Astrocyte (in vitro differentiated cells and primary cell): ENCODE measurements at regions not wholly inside any gene's neighbourhood (a gene's known extent, or its start where the extent isn't known, plus 50 kb on each side); places are given as distances from the start of the nearest gene placed in this dataset.

Source experiments
- DNase-seq: peaks from one replicate; pipeline ENCODE4 v3.0.0-alpha.2; 2010; ENCODE audit warnings: low read depth
- FAIRE-seq: peaks from 2 replicates; lab custom pipeline; 2011; peaks lifted over from hg19 to GRCh38; lab: Jason Lieb, UNC
- H2AFZ ChIP-seq: 2 replicates; pipeline ENCODE4 v1.6.0; 2012; ENCODE audit warnings: low read depth, low read length, inconsistent platforms
- H3K27ac ChIP-seq: 2 replicates; pipeline ENCODE4 v1.5.1; 2011; ENCODE audit warnings: low read depth, low read length, inconsistent platforms
- H3K27me3 ChIP-seq: 2 replicates; pipeline ENCODE4 v1.6.0; 2011; ENCODE audit warnings: low read length, inconsistent platforms; ENCODE audit not compliant: insufficient read depth
- H3K36me3 ChIP-seq: 2 replicates; pipeline ENCODE4 v1.5.1; 2011; ENCODE audit warnings: low read length, inconsistent platforms; ENCODE audit not compliant: insufficient read depth
- H3K4me1 ChIP-seq: 2 replicates; pipeline ENCODE4 v1.5.1; 2011; ENCODE audit warnings: low read length, inconsistent platforms; ENCODE audit not compliant: insufficient read depth
- H3K4me2 ChIP-seq: 2 replicates; pipeline ENCODE4 v1.6.0; 2012; ENCODE audit warnings: low read length, inconsistent platforms
- H3K4me3 ChIP-seq: 2 replicates; pipeline ENCODE4 v1.5.1; 2011; ENCODE audit warnings: low read depth, mild to moderate bottlenecking, low read length, inconsistent platforms; ENCODE audit not compliant: insufficient read depth
- H3K79me2 ChIP-seq: 2 replicates; pipeline ENCODE4 v1.6.0; 2012; ENCODE audit warnings: mild to moderate bottlenecking, low read length, inconsistent platforms; ENCODE audit not compliant: insufficient read depth
- H3K9ac ChIP-seq: 2 replicates; pipeline ENCODE4 v1.6.0; 2012; ENCODE audit warnings: mild to moderate bottlenecking, low read length, inconsistent platforms
- H3K9me3 ChIP-seq: 2 replicates; pipeline ENCODE4 v1.5.1; 2012; ENCODE audit warnings: low read depth, mild to moderate bottlenecking, low read length, inconsistent platforms; ENCODE audit not compliant: insufficient read depth
- H4K20me1 ChIP-seq: 2 replicates; pipeline ENCODE4 v1.6.0; 2012; ENCODE audit warnings: low read length, inconsistent platforms; ENCODE audit not compliant: insufficient read depth
- H3K27ac Mint-ChIP-seq: one replicate; pipeline ENCODE4 v1.8.0; 2021; ENCODE audit warnings: mild to moderate bottlenecking, mixed read lengths; ENCODE audit not compliant: unreplicated experiment
- H3K27me3 Mint-ChIP-seq: one replicate; pipeline ENCODE4 v1.8.0; 2021; ENCODE audit warnings: low read depth, mixed read lengths; ENCODE audit not compliant: unreplicated experiment
- H3K36me3 Mint-ChIP-seq: one replicate; pipeline ENCODE4 v1.8.0; 2021; ENCODE audit warnings: low read depth, mixed read lengths; ENCODE audit not compliant: unreplicated experiment
- H3K4me1 Mint-ChIP-seq: one replicate; pipeline ENCODE4 v1.8.0; 2021; ENCODE audit warnings: low read depth, mixed read lengths; ENCODE audit not compliant: unreplicated experiment
- H3K4me3 Mint-ChIP-seq: one replicate; pipeline ENCODE4 v1.8.0; 2021; ENCODE audit warnings: mild to moderate bottlenecking, moderate library complexity, mixed read lengths; ENCODE audit not compliant: unreplicated experiment
- H3K9me3 Mint-ChIP-seq: one replicate; pipeline ENCODE4 v1.8.0; 2021; ENCODE audit warnings: mild to moderate bottlenecking, mixed read lengths; ENCODE audit not compliant: unreplicated experiment
- CTCF ChIP-seq: IDR thresholded peaks from 2 replicates; pipeline ENCODE4 v1.5.1; 2011; ENCODE audit warnings: low read depth, mild to moderate bottlenecking, inconsistent platforms, low read length, moderate library complexity; ENCODE audit not compliant: insufficient read depth
- EZH2 ChIP-seq: IDR thresholded peaks from 2 replicates; pipeline ENCODE4 v1.6.1; 2012; ENCODE audit warnings: mild to moderate bottlenecking, low read length, inconsistent platforms; ENCODE audit not compliant: insufficient read depth

GRCh38 chr15:57772223-57772957 is 65.9 kb downstream of the POLR2M start:
- Histone ChIP-seq H3K4me3 (no peak overlapping the region), H3K79me2 (no peaks in the 10 kb centered on the region), H2AFZ (no peak overlapping the region), H3K27ac (no peak overlapping the region), H3K4me2 (no peak overlapping the region), H3K4me1 (no peaks in the 10 kb centered on the region), H3K36me3 (no peaks in the 10 kb centered on the region), H4K20me1 (no peaks in the 10 kb centered on the region), H3K9ac (no peak overlapping the region), H3K27me3 (no peaks in the 10 kb centered on the region), H3K9me3 (no peaks in the 10 kb centered on the region)
- TF ChIP-seq EZH2: no peak
- TF ChIP-seq CTCF: no peak
- FAIRE-seq: no peak
- Mint-ChIP-seq H3K27ac (no peak overlapping the region), H3K36me3 (no peaks in the 10 kb centered on the region), H3K27me3 (peaks cover 13% of the 10 kb centered on the region), H3K4me1 (no peaks in the 10 kb centered on the region), H3K9me3 (peaks cover 4% of the 10 kb centered on the region), H3K4me3 (no peak overlapping the region)
- peak; percentile 4 for DNase-seq

- H3K36me3 Mint-ChIP-seq: no peaks in the 10 kb centered on the region
- H3K4me3 Mint-ChIP-seq: no peak overlapping the region
- Histone ChIP-seq H3K4me3 (no peak overlapping the region), H4K20me1 (no peaks in the 10 kb centered on the region), H3K79me2 (no peaks in the 10 kb centered on the region), H3K27ac (no peak overlapping the region), H2AFZ (no peak overlapping the region), H3K36me3 (no peaks in the 10 kb centered on the region), H3K9me3 (no peaks in the 10 kb centered on the region), H3K27me3 (no peaks in the 10 kb centered on the region), H3K9ac (no peak overlapping the region), H3K4me2 (no peak overlapping the region), H3K4me1 (no peaks in the 10 kb centered on the region)
- FAIRE-seq: no peak
- peaks cover 3% of the 10 kb centered on the region for H3K9me3 Mint-ChIP-seq
- H3K4me1 Mint-ChIP-seq: no peaks in the 10 kb centered on the region
- TF ChIP-seq CTCF (no peak), EZH2 (no peak)
- DNase-seq: no peak
- H3K27me3 Mint-ChIP-seq: peaks cover 10% of the 10 kb centered on the region
- H3K27ac Mint-ChIP-seq: no peak overlapping the region
Measured at GRCh38 chr15:57773051-57773450, 66.5 kb downstream of the POLR2M start.

- no peak overlapping the region for H2AFZ ChIP-seq
- DNase-seq: no peak
- H3K4me3 ChIP-seq: no peak overlapping the region
Measured at GRCh38 chr15:57777003-57777402, 70.5 kb downstream of the POLR2M start.

More at GRCh38 chr15:57777003-57777402, 70.5 kb downstream of the POLR2M start:
- H3K79me2 ChIP-seq: no peaks in the 10 kb centered on the region
- H3K4me1 ChIP-seq: no peaks in the 10 kb centered on the region
- H3K4me1 Mint-ChIP-seq: no peaks in the 10 kb centered on the region
- H3K27ac ChIP-seq: no peak overlapping the region
- no peak for TF ChIP-seq CTCF
- H3K9me3 ChIP-seq: no peaks in the 10 kb centered on the region
- no peaks in the 10 kb centered on the region for H3K36me3 Mint-ChIP-seq
- no peak overlapping the region for H3K4me2 ChIP-seq
- H3K9me3 Mint-ChIP-seq: peaks cover 2% of the 10 kb centered on the region
- H3K36me3 ChIP-seq: no peaks in the 10 kb centered on the region
- no peaks in the 10 kb centered on the region for H4K20me1 ChIP-seq
- no peak overlapping the region for H3K27ac Mint-ChIP-seq
- no peak overlapping the region for H3K9ac ChIP-seq
- no peak overlapping the region for H3K4me3 Mint-ChIP-seq
- FAIRE-seq: no peak
- H3K27me3 ChIP-seq: no peaks in the 10 kb centered on the region
- peaks cover 5% of the 10 kb centered on the region for H3K27me3 Mint-ChIP-seq
